ENCODE measurements at regions not wholly inside any gene's neighbourhood (a gene's known extent, or its start where the extent isn't known, plus 50 kb on each side); places are given as distances from the start of the nearest gene placed in this dataset.

DNA sequence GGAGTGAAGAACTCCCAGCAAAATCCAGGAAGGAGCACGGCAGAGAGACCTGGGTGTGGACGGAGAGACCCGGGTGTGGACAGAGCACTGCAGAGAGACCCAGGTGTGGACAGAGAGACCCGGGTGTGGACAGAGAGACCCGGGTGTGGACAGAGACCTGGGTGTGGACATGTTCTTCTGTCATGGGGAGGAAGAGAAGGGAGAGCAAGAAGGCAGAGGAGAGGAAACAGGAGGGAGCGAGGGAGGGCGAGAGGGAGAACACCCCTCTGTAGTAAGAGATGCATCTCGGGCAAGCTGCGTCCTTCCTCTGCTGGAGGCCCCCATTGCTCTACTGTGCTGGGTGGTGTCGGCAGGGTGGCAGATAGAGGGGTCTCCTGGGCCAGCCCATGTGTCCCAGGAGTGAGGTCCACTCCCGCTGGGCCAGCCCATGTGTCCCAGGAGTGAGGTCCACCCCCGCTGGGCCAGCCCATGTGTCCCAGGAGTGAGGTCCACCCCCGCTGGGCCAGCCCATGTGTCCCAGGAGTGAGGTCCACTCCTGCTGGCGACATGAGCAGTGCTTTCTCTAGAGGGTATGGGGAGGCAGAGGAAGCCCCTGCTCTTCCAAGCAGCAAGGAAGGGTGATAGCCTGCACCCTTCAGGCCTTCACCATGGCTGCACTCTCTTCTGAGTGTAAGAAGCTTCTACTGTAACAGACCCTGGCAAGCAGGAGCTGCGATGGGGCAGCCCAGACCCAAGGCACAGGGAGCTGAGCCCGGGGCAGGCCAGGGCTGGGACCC lies 934.2 kb downstream of the BRD1 start:
- no peak for DNase-seq

DNA sequence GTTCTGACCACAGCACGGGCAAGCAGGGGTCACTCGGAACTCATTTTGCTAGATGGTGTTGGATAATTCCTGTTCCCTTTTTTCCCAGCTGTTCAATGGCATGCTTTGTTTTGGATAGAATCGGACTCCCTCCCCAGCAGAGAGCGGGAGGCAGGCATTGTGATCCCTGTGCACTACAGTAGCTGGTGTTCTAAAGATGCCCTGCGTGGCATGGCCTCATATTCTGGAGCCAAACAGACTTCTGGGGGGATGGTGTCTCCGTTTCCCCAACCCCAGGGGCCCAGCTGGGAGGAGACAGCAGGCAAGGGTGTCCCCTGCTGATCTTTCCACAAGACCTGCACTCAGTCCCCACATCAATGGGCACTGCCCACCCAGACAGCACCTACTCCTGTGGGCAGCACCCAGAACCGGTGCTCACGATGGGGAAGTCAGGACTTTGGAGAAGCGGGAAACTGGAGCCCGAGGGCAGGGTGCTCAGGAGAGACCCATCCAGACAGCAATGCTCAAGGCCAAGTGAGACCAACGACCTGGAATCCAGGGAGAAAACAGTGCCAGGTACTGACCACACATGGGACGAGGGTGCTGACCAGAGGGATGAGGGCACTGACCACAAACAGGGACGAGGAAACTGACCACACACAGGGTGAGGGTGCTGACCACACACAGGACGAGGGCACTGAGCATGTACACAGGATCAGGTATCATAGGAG lies 934.9 kb downstream of the BRD1 start:
- no peak for DNase-seq

DNA sequence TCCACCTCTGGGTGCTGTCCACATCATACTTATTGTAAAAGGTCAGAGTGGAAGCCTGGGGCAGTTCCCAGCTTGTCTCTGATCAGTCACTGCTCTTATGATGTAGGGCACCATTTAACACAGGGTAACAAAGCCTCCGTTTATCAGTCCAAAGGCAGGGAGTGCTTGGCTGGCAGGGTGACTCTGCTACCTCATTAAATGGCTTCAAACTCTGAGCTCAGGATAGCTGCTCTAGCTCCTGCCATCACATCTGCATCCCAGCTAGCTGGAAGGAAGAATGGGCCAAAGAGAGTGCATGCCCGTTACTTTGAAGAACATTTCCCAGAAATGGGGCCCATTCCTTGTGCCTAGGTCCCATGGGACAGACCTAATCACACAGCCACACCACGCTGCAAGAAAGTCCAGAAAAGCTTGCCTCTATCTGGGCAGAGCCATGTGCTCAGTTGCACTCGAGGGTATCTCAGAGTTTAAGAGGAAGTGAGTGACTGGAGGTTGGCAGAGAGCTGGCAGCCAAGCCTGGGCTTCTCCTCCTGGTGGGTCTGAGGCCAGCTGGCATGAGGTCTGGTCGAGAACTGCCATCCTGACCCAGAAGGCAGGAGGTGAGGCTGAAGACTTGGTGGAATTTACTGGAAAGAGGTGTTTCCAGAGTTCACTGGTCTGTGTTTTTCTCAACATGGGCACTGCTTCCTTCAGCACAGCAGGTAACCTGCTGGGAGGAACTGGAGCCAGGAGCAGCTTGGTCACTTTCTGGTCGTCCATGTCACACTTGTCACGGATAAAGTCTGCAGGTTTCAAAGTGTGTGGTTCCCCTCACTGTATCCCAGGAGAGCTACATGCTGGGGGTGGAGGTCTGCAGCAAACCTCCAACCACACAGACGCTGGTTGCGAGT lies 935.7 kb downstream of the BRD1 start:
- no peak for DNase-seq

GRCh38 chr22:48890693-48891554 lies 936.7 kb downstream of the BRD1 start:
- no peak for DNase-seq

DNA sequence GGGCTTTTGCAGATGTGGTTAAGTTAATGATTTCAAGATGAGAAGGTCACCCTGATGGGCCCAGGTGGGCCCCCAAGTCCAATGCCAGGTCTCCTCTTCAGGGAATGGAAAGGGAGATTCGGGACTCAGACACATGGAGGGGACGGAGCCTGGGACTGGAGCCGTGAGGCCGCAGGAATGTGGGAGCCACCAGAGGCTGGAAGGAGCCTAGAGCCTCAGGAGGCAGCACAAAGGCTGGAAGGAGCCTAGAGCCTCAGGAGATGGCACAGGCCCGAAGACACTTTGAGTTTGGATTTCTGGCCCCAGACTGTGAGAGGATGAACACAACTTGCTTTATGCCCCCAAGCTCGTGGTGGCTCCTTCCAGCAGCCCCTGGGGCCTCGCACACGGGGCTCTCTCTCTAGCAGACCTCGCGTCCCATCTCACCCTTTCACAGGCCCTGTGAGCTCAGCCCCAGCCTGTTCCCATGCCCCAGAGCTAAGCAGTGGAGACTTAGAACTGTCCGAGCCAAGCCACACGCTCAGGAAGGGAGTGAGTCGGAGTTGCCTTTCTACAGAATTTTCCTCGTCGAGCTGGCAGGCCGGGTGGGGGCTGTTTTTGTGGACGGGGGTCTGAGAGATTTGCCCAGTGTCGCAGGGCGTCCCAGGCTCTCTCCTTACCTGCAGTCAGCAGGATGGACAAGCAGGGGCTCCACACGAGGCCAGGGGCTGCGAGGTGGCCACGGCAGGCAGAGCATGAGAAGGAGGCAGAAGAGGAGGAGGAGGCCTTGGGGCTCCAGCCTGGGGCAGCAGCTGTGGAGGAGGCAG lies 937.6 kb downstream of the BRD1 start:
- no peak for DNase-seq

GRCh38 chr22:48889209-48889830 lies 938.4 kb downstream of the BRD1 start:
- DNase-seq: no peak

GRCh38 chr22:48888466-48889208 lies 939.0 kb downstream of the BRD1 start:
- DNase-seq: no peak

GRCh38 chr22:48887394-48888332 lies 940.0 kb downstream of the BRD1 start:
- DNase-seq: no peak

DNA sequence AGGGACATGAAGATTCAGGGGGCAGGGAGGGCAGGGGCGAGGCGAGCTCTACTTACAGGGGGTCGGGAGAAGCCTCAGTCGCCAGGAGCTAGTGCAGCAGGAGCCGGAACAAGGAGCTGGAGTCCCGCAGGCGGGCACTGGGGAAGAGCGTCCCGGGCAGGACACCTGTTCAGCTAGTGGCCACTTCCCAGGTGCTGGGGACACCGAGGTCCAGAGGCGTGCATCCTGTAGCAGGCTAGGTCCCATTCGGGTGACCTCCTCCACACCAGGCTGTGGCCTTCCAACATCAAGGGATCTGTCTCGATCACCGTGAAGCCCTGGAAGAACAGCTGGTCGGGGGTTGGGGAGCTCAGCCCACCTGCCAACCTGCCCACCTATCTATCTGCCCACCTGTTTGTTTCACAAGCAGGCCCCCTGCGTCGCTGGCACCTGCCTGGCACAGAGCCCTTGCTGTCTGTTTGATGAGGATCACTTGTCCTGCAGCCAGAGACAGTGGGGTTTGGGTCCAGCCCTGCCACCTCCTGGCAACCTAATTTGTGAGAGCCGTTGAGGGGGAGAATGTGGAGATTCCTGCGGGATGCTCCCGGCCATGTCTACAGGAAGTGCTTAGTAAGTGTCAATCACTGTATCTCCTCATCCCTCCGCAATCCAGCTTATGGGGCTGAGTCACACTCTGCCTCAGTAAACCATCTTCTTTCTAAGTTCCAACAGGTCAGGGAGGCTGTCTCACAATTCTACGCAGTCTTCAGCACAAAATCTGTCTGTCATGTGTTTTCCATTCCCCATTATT lies 940.9 kb downstream of the BRD1 start:
- no peak for DNase-seq

DNA sequence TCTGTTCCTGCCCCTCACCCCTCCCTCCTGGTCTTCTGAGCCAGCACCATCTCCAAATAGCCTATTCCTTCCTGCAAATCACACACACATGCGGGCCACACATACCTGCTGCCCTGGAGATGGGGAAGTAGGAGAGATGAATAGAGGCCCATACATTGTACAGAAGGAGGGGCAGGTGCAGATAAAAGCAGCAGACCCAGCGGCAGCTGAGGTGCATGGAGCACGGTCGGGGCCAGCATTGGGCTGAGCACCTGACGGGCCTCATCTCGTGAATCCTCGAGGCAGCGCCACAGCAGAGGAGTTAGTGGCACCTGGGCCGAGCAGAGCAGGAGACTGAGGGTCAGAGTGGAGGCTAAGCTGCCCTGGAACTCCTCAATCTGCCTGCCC lies 941.8 kb downstream of the BRD1 start:
- no peak for DNase-seq

DNA sequence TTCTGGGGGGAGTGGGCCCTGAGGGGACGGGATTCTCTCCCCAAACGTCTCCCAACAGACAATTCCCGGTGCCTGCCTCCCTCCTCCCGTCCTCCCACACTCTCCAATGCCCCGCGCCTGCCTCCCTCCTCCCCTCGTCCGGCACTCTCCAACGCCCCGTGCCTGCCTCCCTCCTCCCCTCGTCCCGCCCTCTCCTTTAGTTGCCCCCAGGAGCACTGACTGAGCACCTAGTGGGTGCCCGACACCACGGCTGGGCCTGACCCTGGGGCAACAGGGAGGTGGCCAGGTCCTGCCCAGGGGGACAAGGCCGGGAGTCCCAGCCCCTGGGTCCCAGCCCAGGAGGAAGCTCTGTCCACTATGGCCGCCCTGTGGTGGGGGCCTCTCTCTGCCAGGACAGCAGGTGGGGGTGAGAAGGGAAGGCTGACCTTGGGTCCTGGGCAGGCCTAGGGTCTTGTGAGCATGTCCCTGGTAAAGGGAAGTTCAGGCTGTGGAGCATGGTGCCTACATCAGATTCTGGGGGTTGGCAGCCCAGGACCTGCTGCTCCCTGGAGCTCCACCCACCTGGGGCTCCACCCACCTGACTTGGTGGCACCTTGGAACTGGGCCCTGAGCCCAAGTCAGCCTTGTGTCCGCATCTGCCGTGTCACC lies 942.3 kb downstream of the BRD1 start:
- DNase-seq: no peak

DNA sequence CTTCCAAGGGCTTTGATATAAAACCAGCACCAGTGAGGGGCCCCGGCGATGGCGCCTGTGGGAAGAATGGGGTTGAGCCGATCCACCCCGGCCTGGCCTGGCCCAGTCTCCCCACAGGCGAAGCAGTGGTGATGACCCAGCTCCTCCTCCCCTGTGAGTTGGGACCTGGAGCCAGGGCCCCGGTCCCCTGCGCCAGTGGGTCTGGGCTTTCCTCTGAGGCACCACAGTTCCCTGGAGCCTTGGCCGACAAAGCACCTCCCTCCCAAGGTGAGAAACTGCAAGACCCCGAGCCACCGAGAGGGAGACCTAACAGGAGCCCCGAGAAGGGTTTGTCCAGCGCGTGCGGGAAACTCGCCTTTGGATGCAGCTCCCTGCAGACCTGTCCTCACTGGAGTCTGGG lies 942.9 kb downstream of the BRD1 start:
- DNase-seq: no peak

DNA sequence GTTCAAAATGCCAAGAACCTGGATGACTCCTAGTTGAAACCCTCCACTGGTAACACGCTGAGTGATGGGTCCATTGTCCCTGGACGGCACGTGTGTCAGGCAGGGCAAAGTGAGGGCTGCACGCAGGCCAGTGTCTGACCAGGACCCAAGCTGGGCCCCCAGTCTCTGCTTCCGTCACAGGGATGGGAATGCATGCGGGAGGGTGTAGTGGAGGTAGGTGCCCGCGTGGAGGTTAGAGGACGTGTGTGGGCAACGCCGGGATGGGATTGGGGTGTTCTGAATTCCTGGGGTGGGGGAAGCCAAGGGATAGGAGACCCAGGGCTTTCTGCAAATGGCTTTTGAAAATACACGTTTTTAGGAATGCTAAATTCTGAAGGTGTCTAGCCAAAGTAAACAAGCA lies 943.3 kb downstream of the BRD1 start:
- DNase-seq: no peak

DNA sequence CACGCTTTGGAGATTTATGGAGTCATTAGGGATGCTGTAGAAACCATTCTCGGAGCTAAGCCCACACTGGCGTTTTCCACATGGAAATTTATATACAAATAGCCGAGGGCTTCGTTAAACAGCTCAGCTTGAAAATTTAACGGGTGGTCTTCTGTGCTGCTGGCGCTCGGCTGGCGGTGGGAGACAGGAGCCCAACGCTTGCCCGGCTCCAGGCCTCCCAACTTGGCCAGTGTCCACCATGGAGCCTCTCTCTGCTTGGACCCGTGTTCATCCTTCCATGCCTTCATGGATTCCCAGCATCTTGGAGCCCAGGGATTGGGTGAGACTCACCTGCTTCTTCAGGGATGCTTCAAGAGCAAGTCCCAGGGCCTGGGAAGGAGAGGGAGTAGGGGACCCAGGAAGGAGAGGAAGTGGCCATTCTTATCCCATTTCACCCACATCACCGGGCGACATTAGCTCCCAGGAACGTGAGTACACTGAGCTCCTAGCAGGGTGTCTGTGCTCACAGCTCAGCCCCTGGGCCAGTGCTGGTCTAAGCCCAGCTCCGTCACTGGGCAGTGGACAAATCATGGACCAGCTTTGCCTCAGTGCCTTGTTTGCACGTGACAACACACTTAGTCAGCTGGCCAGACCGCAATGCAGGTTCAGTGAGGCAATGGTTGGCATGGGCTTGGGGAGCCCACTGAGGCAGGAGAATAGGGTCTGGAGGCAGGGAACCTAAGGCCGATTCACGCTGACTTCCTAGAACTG lies 944.3 kb downstream of the BRD1 start:
- DNase-seq: no peak

DNA sequence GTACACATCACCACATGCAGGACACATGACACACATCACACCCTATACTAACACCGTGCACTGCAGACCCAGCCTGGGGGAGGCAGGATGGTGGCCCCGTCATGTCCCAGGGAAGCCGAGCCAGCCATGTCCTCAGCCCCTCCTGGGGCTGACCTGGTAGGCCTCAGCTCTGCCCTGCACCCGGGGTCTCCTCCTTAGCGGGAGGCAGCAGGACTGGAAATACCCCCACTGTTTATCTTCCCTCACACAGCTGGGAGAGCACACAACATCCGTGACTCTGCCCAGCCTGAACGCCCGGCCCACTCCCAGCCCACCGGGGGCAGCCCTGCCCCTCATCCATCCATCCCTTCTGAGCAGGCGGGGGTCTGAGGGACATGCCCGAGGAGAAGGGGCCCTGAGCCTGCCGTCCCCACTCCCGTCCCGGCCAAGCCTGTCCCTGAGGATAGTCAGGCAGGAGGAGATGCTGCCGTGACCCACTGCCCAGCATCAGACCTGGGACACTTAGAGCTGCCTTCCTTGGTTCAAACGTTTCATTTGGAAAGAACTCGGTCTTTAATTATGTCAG lies 945.0 kb downstream of the BRD1 start:
- no peak for DNase-seq

DNA sequence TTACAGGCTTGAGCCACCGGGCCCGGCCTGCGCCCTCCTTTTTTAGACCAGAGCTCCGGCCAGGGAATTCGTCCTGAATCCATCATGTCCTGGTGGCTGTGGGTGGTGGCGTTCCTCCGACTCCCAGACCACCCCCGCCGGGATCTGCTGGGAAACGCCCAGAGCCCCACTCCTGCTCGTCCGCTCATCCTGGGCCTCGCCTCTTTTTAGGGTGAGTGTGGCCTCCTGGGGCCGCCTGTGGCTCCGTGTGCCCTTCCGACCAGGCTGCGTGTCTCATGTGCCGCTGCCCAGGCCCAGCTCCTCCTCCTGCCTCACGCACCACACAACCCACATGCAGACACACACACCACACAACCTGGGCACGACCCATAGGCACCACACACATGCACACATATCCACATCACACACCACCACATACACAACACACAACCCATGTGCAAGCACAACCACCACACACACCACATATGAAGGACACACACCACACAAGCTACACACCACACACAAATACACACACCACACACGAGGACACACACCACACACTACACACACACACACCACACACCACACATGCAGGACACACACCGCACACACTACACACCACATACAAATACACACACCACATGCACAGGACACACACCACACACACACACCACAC lies 946.2 kb downstream of the BRD1 start:
- DNase-seq: no peak
